ENCODE measurements at regions not wholly inside any gene's neighbourhood (a gene's known extent, or its start where the extent isn't known, plus 50 kb on each side); places are given as distances from the start of the nearest gene placed in this dataset.

DNA sequence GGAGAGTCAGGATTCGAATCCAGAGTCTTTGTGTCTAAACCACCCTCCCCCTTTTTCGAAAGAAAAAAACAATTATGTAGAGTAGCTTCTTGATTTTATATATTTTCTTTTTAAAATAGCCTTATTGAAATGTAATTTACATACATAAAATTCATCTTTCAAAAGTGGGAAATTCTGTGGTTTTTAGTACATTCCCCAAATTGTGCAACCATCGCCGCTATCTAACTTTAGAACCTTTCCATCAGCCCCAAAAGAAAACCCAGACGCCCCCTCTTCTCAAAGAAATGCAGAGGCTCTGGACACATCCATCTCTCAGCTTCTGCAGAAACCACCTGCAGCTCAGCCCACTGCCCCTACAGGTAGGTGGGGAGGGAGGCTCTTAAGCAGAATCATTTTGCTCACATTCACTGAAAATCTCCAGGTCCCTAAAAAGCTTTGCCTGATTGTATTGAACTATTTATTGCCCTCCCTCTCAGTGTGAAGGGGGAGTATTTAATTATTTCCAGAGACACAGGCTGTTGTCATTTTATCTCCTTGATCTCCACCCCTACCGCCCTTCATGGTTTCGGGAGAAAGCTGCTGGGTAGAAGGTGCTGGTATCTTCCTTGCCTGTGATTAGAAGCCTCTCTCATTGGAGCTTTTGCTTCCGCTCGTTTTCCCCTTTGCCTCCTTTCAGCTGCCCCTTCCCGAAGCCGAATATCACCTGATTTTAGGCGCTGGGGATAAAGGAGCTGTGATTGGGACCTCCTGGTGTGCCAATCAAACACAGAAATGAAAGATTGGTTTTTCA is 68.7 kb upstream of the KCNG1 start:
- TF ChIP-seq RARB (CRISPR knock-in tag; IDR thresholded peaks at IDR 0.05) (no peak), ZNF8 (CRISPR knock-in tag; IDR thresholded peaks at IDR 0.05) (no peak), ZFP3 (CRISPR knock-in tag; IDR thresholded peaks at IDR 0.05) (no peak), BACH2 (CRISPR knock-in tag; IDR thresholded peaks at IDR 0.05; ENCODE audit: borderline replicate concordance) (no peak), CSDC2 (CRISPR knock-in tag; IDR thresholded peaks at IDR 0.05) (no peak), ZNF70 (CRISPR knock-in tag; IDR thresholded peaks at IDR 0.05) (no peak), SNAI2 (CRISPR knock-in tag; IDR thresholded peaks at IDR 0.05) (no peak), ZC3H10 (CRISPR knock-in tag; IDR thresholded peaks at IDR 0.05) (no peak), TCF4 (CRISPR knock-in tag; IDR thresholded peaks at IDR 0.05; ENCODE audit: borderline replicate concordance) (no peak), ZNF565 (CRISPR knock-in tag; conservative IDR thresholded peaks at IDR 0.05; ENCODE audit: low read depth) (no peak)
- TF ChIP-seq, protein P1, sequence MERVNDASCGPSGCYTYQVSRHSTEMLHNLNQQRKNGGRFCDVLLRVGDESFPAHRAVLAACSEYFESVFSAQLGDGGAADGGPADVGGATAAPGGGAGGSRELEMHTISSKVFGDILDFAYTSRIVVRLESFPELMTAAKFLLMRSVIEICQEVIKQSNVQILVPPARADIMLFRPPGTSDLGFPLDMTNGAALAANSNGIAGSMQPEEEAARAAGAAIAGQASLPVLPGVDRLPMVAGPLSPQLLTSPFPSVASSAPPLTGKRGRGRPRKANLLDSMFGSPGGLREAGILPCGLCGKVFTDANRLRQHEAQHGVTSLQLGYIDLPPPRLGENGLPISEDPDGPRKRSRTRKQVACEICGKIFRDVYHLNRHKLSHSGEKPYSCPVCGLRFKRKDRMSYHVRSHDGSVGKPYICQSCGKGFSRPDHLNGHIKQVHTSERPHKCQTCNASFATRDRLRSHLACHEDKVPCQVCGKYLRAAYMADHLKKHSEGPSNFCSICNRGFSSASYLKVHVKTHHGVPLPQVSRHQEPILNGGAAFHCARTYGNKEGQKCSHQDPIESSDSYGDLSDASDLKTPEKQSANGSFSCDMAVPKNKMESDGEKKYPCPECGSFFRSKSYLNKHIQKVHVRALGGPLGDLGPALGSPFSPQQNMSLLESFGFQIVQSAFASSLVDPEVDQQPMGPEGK (CRISPR knock-in tag; IDR thresholded peaks at IDR 0.05; ENCODE audit: borderline replicate concordance), result no peak
- TF ChIP-seq, protein P2, sequence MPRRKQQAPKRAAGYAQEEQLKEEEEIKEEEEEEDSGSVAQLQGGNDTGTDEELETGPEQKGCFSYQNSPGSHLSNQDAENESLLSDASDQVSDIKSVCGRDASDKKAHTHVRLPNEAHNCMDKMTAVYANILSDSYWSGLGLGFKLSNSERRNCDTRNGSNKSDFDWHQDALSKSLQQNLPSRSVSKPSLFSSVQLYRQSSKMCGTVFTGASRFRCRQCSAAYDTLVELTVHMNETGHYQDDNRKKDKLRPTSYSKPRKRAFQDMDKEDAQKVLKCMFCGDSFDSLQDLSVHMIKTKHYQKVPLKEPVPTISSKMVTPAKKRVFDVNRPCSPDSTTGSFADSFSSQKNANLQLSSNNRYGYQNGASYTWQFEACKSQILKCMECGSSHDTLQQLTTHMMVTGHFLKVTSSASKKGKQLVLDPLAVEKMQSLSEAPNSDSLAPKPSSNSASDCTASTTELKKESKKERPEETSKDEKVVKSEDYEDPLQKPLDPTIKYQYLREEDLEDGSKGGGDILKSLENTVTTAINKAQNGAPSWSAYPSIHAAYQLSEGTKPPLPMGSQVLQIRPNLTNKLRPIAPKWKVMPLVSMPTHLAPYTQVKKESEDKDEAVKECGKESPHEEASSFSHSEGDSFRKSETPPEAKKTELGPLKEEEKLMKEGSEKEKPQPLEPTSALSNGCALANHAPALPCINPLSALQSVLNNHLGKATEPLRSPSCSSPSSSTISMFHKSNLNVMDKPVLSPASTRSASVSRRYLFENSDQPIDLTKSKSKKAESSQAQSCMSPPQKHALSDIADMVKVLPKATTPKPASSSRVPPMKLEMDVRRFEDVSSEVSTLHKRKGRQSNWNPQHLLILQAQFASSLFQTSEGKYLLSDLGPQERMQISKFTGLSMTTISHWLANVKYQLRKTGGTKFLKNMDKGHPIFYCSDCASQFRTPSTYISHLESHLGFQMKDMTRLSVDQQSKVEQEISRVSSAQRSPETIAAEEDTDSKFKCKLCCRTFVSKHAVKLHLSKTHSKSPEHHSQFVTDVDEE (CRISPR knock-in tag; IDR thresholded peaks at IDR 0.05), result no peak
- no peak for ATAC-seq

DNA sequence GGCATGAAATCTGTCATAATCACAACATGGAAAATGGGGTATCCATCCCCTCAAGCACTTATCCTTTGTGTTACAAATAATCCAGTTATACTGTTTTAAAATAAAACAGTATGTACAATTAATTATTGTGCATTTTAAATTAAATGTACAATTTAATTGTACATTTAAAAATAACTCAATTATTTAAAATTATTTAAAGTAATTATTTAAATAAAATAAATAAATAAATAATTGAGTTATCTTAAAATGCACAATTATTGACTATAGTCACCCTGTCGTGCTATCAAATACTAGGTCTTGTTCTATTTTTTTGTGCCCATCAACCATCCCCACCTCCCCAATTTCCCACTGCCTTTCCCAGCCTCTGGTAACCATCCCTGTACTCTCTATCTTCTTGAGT is 66.9 kb upstream of the KCNG1 start:
- ATAC-seq, result no peak
- TF ChIP-seq TOX (CRISPR knock-in tag; IDR thresholded peaks at IDR 0.05; ENCODE audit: borderline replicate concordance), result no peak
- no peak for TF ChIP-seq ZC3H10 (CRISPR knock-in tag; IDR thresholded peaks at IDR 0.05)
- TF ChIP-seq CREB5 (CRISPR knock-in tag; IDR thresholded peaks at IDR 0.05; ENCODE audit: low read depth), result no peak
- no peak for TF ChIP-seq TCF4 (CRISPR knock-in tag; IDR thresholded peaks at IDR 0.05; ENCODE audit: borderline replicate concordance)
- TF ChIP-seq ZNF565 (CRISPR knock-in tag; conservative IDR thresholded peaks at IDR 0.05; ENCODE audit: low read depth), result no peak
- no peak for TF ChIP-seq ZNF70 (CRISPR knock-in tag; IDR thresholded peaks at IDR 0.05)
- TF ChIP-seq, protein P1 (CRISPR knock-in tag; IDR thresholded peaks at IDR 0.05; ENCODE audit: borderline replicate concordance), result no peak
- TF ChIP-seq, protein P3, sequence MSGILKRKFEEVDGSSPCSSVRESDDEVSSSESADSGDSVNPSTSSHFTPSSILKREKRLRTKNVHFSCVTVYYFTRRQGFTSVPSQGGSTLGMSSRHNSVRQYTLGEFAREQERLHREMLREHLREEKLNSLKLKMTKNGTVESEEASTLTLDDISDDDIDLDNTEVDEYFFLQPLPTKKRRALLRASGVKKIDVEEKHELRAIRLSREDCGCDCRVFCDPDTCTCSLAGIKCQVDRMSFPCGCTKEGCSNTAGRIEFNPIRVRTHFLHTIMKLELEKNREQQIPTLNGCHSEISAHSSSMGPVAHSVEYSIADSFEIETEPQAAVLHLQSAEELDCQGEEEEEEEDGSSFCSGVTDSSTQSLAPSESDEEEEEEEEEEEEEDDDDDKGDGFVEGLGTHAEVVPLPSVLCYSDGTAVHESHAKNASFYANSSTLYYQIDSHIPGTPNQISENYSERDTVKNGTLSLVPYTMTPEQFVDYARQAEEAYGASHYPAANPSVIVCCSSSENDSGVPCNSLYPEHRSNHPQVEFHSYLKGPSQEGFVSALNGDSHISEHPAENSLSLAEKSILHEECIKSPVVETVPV (CRISPR knock-in tag; IDR thresholded peaks at IDR 0.05), result no peak
- no peak for TF ChIP-seq OSR1 (CRISPR knock-in tag; IDR thresholded peaks at IDR 0.05)
- no peak for TF ChIP-seq ISL1 (CRISPR knock-in tag; IDR thresholded peaks at IDR 0.05)
- TF ChIP-seq ZNF8 (CRISPR knock-in tag; IDR thresholded peaks at IDR 0.05), result no peak
- TF ChIP-seq, protein P4, sequence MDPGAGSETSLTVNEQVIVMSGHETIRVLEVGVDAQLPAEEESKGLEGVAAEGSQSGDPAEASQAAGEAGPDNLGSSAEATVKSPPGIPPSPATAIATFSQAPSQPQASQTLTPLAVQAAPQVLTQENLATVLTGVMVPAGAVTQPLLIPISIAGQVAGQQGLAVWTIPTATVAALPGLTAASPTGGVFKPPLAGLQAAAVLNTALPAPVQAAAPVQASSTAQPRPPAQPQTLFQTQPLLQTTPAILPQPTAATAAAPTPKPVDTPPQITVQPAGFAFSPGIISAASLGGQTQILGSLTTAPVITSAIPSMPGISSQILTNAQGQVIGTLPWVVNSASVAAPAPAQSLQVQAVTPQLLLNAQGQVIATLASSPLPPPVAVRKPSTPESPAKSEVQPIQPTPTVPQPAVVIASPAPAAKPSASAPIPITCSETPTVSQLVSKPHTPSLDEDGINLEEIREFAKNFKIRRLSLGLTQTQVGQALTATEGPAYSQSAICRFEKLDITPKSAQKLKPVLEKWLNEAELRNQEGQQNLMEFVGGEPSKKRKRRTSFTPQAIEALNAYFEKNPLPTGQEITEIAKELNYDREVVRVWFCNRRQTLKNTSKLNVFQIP (CRISPR knock-in tag; IDR thresholded peaks at IDR 0.05; ENCODE audit: borderline replicate concordance, low read depth), result no peak
- no peak for TF ChIP-seq GLIS3 (CRISPR knock-in tag; IDR thresholded peaks at IDR 0.05)

All from SK-N-SH treated with all-trans-retinoic acid at 6 μM for 48 hours (cell line).